Mammary epithelial cell (primary cell): ENCODE measurements at regions not wholly inside any gene's neighbourhood (a gene's known extent, or its start where the extent isn't known, plus 50 kb on each side); places are given as distances from the start of the nearest gene placed in this dataset.

ENCODE experiments used
- CTCF ChIP-seq, 2 donors: IDR thresholded peaks in 1 of 2; conservative IDR thresholded peaks in 1 of 2; 2 replicates each; pipeline ENCODE4 v1.5.1; 2011 to 2012; ENCODE audit warnings: inconsistent platforms in 2 of 2, low read length in 2 of 2, mild to moderate bottlenecking in 2 of 2, control low read depth in 1 of 2, low read depth in 1 of 2; ENCODE audit not compliant: insufficient read depth in 1 of 2; ENCODE audit errors: extremely low read depth in 1 of 2
- EZH2 ChIP-seq: IDR thresholded peaks from 2 replicates; pipeline ENCODE4 v1.6.1; 2012; ENCODE audit warnings: low read length, inconsistent platforms, borderline replicate concordance

GRCh38 chr18:75859533-75859932 lies 432.0 kb upstream of the SMIM21 start:
- no peak for TF ChIP-seq CTCF (conservative IDR thresholded peaks at IDR 0.05 in 1 of 2, IDR thresholded peaks at IDR 0.05 in 1 of 2; ENCODE audit: extremely low read depth in 1 of 2, insufficient read depth in 1 of 2, low read depth in 1 of 2, low read length in 2 of 2)
- TF ChIP-seq EZH2 = no peak
